WTC11 (cell line): ENCODE measurements at regions not wholly inside any gene's neighbourhood (a gene's known extent, or its start where the extent isn't known, plus 50 kb on each side); places are given as distances from the start of the nearest gene placed in this dataset.
A peak's percentile ranks its signal among the peaks of the same experiment; 100 is the strongest.

Source experiments
- ATAC-seq: fragments of 200-7000 bp; cut with Tn5 transposase; 2 replicates; pipeline ENCODE4 v1.10.0; 2021; ENCODE audit warnings: mild to moderate bottlenecking, moderate library complexity
- CTCF ChIA-PET: fragments of 300-600 bp; sonication (Branson Sonifier 250); formaldehyde crosslinking; loops from one replicate; lab custom pipeline; 2021; ENCODE audit warnings: antibody characterized with exemption; lab: Charles Lee
- POLR2A ChIA-PET: fragments of 350-600 bp; sonication (Branson Sonifier 250); formaldehyde crosslinking; loops from one replicate; lab custom pipeline; 2021; ENCODE audit warnings: antibody characterized with exemption; lab: Charles Lee
- DNase-seq: peaks from one replicate; pipeline ENCODE4 v3.0.0; 2021; ENCODE audit warnings: low spot score
- H3K27ac Mint-ChIP-seq: 2 replicates; pipeline ENCODE4 v1.8.0; 2021; ENCODE audit warnings: mixed read lengths
- H3K27me3 Mint-ChIP-seq: 2 replicates; pipeline ENCODE4 v1.8.0; 2021; ENCODE audit warnings: low read depth, mild to moderate bottlenecking, moderate library complexity, mixed read lengths
- H3K36me3 Mint-ChIP-seq: 2 replicates; pipeline ENCODE4 v1.8.0; 2021; ENCODE audit warnings: mixed read lengths
- H3K4me1 Mint-ChIP-seq: 2 replicates; pipeline ENCODE4 v1.8.0; 2022; ENCODE audit warnings: mixed read lengths
- H3K4me3 Mint-ChIP-seq: 2 replicates; pipeline ENCODE4 v1.8.0; 2021; ENCODE audit warnings: mild to moderate bottlenecking, moderate library complexity, mixed read lengths
- H3K9me3 Mint-ChIP-seq: 2 replicates; pipeline ENCODE4 v1.8.0; 2021; ENCODE audit warnings: mixed read lengths
- ATF3 ChIP-seq: sonication (generic); formaldehyde crosslinking; conservative IDR thresholded peaks from 2 replicates; pipeline ENCODE4 v1.8.1; 2022; ENCODE audit warnings: mild to moderate bottlenecking, missing genetic modification reagents
- CDX4 ChIP-seq: fragments of 250-450 bp; sonication (Bioruptor Pico); IDR thresholded peaks from 2 replicates; pipeline ENCODE4 v1.9.0; 2021; ENCODE audit warnings: moderate library complexity, mild to moderate bottlenecking, inconsistent platforms, borderline replicate concordance
- CREB1 ChIP-seq: sonication (generic); formaldehyde crosslinking; IDR thresholded peaks from 2 replicates; pipeline ENCODE4 v1.8.0; 2023; ENCODE audit warnings: mild to moderate bottlenecking, missing genetic modification reagents
- CREM ChIP-seq: sonication (generic); formaldehyde crosslinking; IDR thresholded peaks from 2 replicates; pipeline ENCODE4 v1.8.1; 2022; ENCODE audit warnings: mild to moderate bottlenecking, missing genetic modification reagents, moderate library complexity
- E2F1 ChIP-seq: sonication (generic); formaldehyde crosslinking; IDR thresholded peaks from 2 replicates; pipeline ENCODE4 v1.8.0; 2022; ENCODE audit warnings: mild to moderate bottlenecking, missing genetic modification reagents
- E2F4 ChIP-seq: sonication (generic); formaldehyde crosslinking; IDR thresholded peaks from 2 replicates; pipeline ENCODE4 v1.8.1; 2022; ENCODE audit warnings: low read depth, mild to moderate bottlenecking, moderate library complexity, missing genetic modification reagents, borderline replicate concordance
- ESRRA ChIP-seq: sonication (generic); formaldehyde crosslinking; IDR thresholded peaks from 2 replicates; pipeline ENCODE4 v1.8.1; 2022; ENCODE audit warnings: mild to moderate bottlenecking, missing genetic modification reagents, borderline replicate concordance
- FOXK1 ChIP-seq: sonication (generic); formaldehyde crosslinking; IDR thresholded peaks from 2 replicates; pipeline ENCODE4 v1.8.0; 2022; ENCODE audit warnings: mild to moderate bottlenecking, moderate library complexity, missing genetic modification reagents
- FOXP1 ChIP-seq: sonication (generic); formaldehyde crosslinking; IDR thresholded peaks from 2 replicates; pipeline ENCODE4 v1.8.0; 2022; ENCODE audit warnings: missing genetic modification reagents, mild to moderate bottlenecking, moderate library complexity, borderline replicate concordance
- GRHL2 ChIP-seq: fragments of 250-450 bp; sonication (Bioruptor Pico); IDR thresholded peaks from 2 replicates; pipeline ENCODE4 v1.8.0; 2022; ENCODE audit warnings: mild to moderate bottlenecking, moderate library complexity; ENCODE audit not compliant: insufficient replicate concordance, severe bottlenecking
- GTF2I ChIP-seq: fragments of 250-450 bp; sonication (Bioruptor Pico); conservative IDR thresholded peaks from 2 replicates; pipeline ENCODE4 v1.4.0; 2021; ENCODE audit warnings: mild to moderate bottlenecking
- MAX ChIP-seq: sonication (generic); formaldehyde crosslinking; IDR thresholded peaks from 2 replicates; pipeline ENCODE4 v1.8.0; 2022; ENCODE audit warnings: mild to moderate bottlenecking, missing genetic modification reagents
- MXD4 ChIP-seq: fragments of 250-450 bp; sonication (Bioruptor Pico); IDR thresholded peaks from 2 replicates; pipeline ENCODE4 v1.8.0; 2021; ENCODE audit warnings: mild to moderate bottlenecking, moderate library complexity, borderline replicate concordance
- MYBL2 ChIP-seq: sonication (generic); formaldehyde crosslinking; IDR thresholded peaks from 2 replicates; pipeline ENCODE4 v1.8.1; 2023; ENCODE audit warnings: mild to moderate bottlenecking, moderate library complexity, missing genetic modification reagents
- NR3C1 ChIP-seq: sonication (generic); formaldehyde crosslinking; conservative IDR thresholded peaks from 2 replicates; pipeline ENCODE4 v1.8.1; 2023; ENCODE audit warnings: low read depth, mild to moderate bottlenecking, missing genetic modification reagents
- SOX15 ChIP-seq: fragments of 250-450 bp; sonication (Bioruptor Pico); IDR thresholded peaks from 2 replicates; pipeline ENCODE4 v1.9.0; 2021; ENCODE audit warnings: mild to moderate bottlenecking
- TEAD1 ChIP-seq: sonication (generic); formaldehyde crosslinking; IDR thresholded peaks from 2 replicates; pipeline ENCODE4 v1.8.0; 2022; ENCODE audit warnings: mild to moderate bottlenecking, missing genetic modification reagents
- TEAD4 ChIP-seq: sonication (generic); formaldehyde crosslinking; IDR thresholded peaks from 2 replicates; pipeline ENCODE4 v1.8.0; 2022; ENCODE audit warnings: mild to moderate bottlenecking, missing genetic modification reagents
- USF2 ChIP-seq: sonication (generic); formaldehyde crosslinking; IDR thresholded peaks from 2 replicates; pipeline ENCODE4 v1.8.1; 2023; ENCODE audit warnings: mild to moderate bottlenecking, missing genetic modification reagents, moderate library complexity
- ZBTB21 ChIP-seq: sonication (generic); formaldehyde crosslinking; IDR thresholded peaks from 2 replicates; pipeline ENCODE4 v1.8.1; 2023; ENCODE audit warnings: mild to moderate bottlenecking, missing genetic modification reagents, borderline replicate concordance
- ZNF138 ChIP-seq: sonication (generic); formaldehyde crosslinking; conservative IDR thresholded peaks from 2 replicates; pipeline ENCODE4 v1.8.1; 2022; ENCODE audit warnings: mild to moderate bottlenecking, moderate library complexity, missing genetic modification reagents
- ZNF219 ChIP-seq: sonication (generic); formaldehyde crosslinking; IDR thresholded peaks from 2 replicates; pipeline ENCODE4 v1.8.0; 2023; ENCODE audit warnings: missing genetic modification reagents, mild to moderate bottlenecking, borderline replicate concordance
- ZNF416 ChIP-seq: fragments of 250-450 bp; sonication (Bioruptor Pico); IDR thresholded peaks from 2 replicates; pipeline ENCODE4 v1.9.0; 2021; ENCODE audit warnings: mild to moderate bottlenecking, inconsistent platforms
- TF ChIP-seq, protein P1 (sequence below): fragments of 250-450 bp; sonication (Bioruptor Pico); IDR thresholded peaks from 2 replicates; pipeline ENCODE4 v1.8.0; 2021; ENCODE audit warnings: mild to moderate bottlenecking

DNA sequence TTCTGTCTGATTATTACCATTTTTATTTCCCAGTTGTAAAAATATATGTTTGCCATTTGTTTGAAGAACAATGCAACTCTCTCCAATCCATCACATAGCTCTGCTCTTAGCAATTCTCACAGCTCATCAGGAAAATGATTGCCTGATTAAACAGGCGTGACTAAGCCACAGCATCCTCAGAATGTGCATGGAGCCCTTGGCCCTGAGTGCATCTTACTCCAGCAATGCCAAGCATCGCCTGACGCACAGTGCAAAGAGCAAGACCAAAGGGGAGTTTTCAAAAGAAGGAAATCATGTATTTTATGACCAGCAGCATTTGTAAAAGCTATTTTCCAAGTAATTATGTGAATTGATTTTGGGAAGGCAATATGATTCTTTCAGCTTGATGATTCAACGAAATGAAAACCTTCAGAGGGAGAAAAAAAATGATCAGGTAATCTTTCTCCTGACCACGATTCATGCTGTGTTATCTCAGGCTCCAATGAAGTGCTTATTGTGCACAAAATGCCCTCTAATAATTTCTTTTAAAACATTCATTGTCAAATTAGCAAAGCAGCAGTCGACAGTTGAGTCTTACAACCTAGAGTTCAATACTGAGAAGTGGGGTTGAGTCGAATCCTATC, 138.0 kb upstream of the FAM9B start (continued):
- TF ChIP-seq CDX4 (no peak), NR3C1 (CRISPR knock-in tag) (no peak), CREM (CRISPR knock-in tag) (no peak), TEAD1 (CRISPR knock-in tag) (no peak)

DNA sequence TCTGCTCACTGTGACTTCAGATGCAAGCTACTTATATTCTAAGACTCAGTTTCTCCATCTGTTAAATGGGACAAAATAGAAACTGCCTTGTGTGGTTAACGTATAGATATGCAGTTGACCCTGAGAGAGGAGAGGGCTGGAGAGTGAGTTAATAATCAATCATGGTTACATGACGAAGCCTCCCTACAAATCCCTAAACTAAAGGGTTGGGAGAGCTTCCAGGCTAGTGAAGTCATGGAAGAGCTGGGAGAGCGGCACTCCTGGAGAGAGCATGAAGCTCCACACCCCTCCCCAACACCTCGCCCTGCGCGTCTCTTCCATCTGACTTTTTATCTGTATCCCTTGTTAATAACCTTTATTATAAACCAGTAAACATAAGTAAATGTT, 138.5 kb upstream of the FAM9B start:
- TF ChIP-seq MXD4 (CRISPR knock-in tag): no peak
- TF ChIP-seq CREB1 (CRISPR knock-in tag): no peak
- no peak for TF ChIP-seq ZBTB21
- no peak for TF ChIP-seq MAX
- no peak for TF ChIP-seq GRHL2
- no peak for TF ChIP-seq GTF2I (CRISPR knock-in tag)
- no peak for TF ChIP-seq E2F4 (CRISPR knock-in tag)
- TF ChIP-seq TEAD4 (CRISPR knock-in tag): no peak
- TF ChIP-seq, protein P1, sequence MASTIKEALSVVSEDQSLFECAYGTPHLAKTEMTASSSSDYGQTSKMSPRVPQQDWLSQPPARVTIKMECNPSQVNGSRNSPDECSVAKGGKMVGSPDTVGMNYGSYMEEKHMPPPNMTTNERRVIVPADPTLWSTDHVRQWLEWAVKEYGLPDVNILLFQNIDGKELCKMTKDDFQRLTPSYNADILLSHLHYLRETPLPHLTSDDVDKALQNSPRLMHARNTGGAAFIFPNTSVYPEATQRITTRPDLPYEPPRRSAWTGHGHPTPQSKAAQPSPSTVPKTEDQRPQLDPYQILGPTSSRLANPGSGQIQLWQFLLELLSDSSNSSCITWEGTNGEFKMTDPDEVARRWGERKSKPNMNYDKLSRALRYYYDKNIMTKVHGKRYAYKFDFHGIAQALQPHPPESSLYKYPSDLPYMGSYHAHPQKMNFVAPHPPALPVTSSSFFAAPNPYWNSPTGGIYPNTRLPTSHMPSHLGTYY: no peak
- TF ChIP-seq SOX15 (CRISPR knock-in tag): no peak
- no peak for TF ChIP-seq ZNF416 (CRISPR knock-in tag)
- TF ChIP-seq MYBL2 (CRISPR knock-in tag): no peak
- TF ChIP-seq FOXP1: no peak
- POLR2A ChIA-PET: no interaction called here
- Mint-ChIP-seq H3K4me3 (no peak overlapping the region), H3K36me3 (peaks cover 8% of the 10 kb centered on the region; the same call in 1 of the 2 replicates), H3K27me3 (no peaks in the 10 kb centered on the region; the same call in 1 of the 2 replicates), H3K9me3 (peaks cover 14% of the 10 kb centered on the region; the same call in 1 of the 2 replicates), H3K27ac (no peak overlapping the region), H3K4me1 (no peaks in the 10 kb centered on the region)
- DNase-seq (no peak), ATAC-seq (no peak)
- CTCF ChIA-PET: no interaction called here

DNA sequence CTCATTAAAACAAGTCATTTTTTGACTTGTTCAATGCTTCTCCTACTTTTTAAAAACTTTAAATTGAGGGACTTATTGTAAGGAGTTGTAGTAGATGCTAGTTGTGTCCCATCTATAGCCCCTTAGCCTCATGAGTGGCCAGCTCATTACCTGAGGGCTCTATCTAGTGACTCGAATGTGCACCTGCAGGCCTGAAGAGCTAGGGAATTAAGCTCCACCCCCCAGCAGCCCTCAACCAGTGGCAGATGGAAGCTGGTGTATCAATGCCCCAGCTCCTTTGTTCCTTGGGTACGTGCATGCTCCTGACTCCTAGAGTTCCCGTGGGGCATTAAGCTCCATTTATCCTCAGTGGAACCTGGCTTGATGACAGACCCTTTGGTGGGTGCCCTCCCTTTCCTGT, 146.7 kb upstream of the FAM9B start:
- Mint-ChIP-seq H3K36me3 (peaks cover 7% of the 10 kb centered on the region; the same call in 1 of the 2 replicates), H3K27me3 (no peaks in the 10 kb centered on the region), H3K9me3 (peaks cover 19% of the 10 kb centered on the region), H3K4me1 (no peaks in the 10 kb centered on the region), H3K27ac (no peak overlapping the region), H3K4me3 (no peak overlapping the region)
- peak; percentile 41 for DNase-seq
- POLR2A ChIA-PET: interaction anchor here (0.9 kb wide), 1 partner anchor 13 kb away, joined by 3 read pairs; no protein-coding TSS in a partner anchor
- TF ChIP-seq E2F1 (CRISPR knock-in tag): no peak
- TF ChIP-seq ZBTB21: no peak
- TF ChIP-seq ESRRA (CRISPR knock-in tag): no peak
- TF ChIP-seq ZNF219 (CRISPR knock-in tag): no peak
- TF ChIP-seq ZNF138 (CRISPR knock-in tag): no peak
- TF ChIP-seq GRHL2: no peak
- no peak for TF ChIP-seq FOXP1
- TF ChIP-seq USF2 (CRISPR knock-in tag): no peak
- TF ChIP-seq ATF3: no peak
- TF ChIP-seq FOXK1 (CRISPR knock-in tag): no peak
- peak; percentile 98 for ATAC-seq
- CTCF ChIA-PET: interaction anchor here (0.7 to 1.6 kb wide), 13 partner anchors 9 to 359 kb away, joined by 3 to 16 read pairs (median 4); no protein-coding TSS in a partner anchor
